Mesendoderm (in vitro differentiated cells): ENCODE measurements at regions not wholly inside any gene's neighbourhood (a gene's known extent, or its start where the extent isn't known, plus 50 kb on each side); places are given as distances from the start of the nearest gene placed in this dataset.

Experiments
- DNase-seq: peaks from one replicate; pipeline ENCODE4 v3.0.0; 2013
- H2AK5ac ChIP-seq: 2 replicates; pipeline ENCODE4 v1.6.1; 2013; ENCODE audit warnings: low read length, inconsistent platforms
- H2BK120ac ChIP-seq: 2 replicates; pipeline ENCODE4 v1.6.1; 2013; ENCODE audit warnings: low read depth, mild to moderate bottlenecking, low read length, moderate library complexity, mixed read lengths
- H2BK15ac ChIP-seq: replicated peaks from 2 replicates; pipeline ENCODE4 v1.6.1; 2013; ENCODE audit warnings: low read depth, mild to moderate bottlenecking, moderate library complexity
- H2BK5ac ChIP-seq: 2 replicates; pipeline ENCODE4 v1.6.1; 2013; ENCODE audit warnings: low read length, inconsistent platforms
- H3K18ac ChIP-seq: 2 replicates; pipeline ENCODE4 v1.6.1; 2013; ENCODE audit warnings: mild to moderate bottlenecking, low read length, mixed read lengths
- H3K23ac ChIP-seq: one replicate; pipeline ENCODE4 v1.6.1; 2013; ENCODE audit warnings: low read length
- H3K27ac ChIP-seq: 2 replicates; pipeline ENCODE4 v1.5.1; 2013; ENCODE audit warnings: low read depth, mild to moderate bottlenecking, inconsistent platforms, low read length, moderate library complexity
- H3K27me3 ChIP-seq: 2 replicates; pipeline ENCODE4 v1.6.1; 2013; ENCODE audit warnings: low read length, control low read depth, mild to moderate bottlenecking, inconsistent platforms; ENCODE audit not compliant: insufficient read depth, poor library complexity
- H3K36me3 ChIP-seq: 2 replicates; pipeline ENCODE4 v1.6.1; 2013; ENCODE audit warnings: low read length, inconsistent platforms; ENCODE audit not compliant: control insufficient read depth, insufficient read depth
- H3K4ac ChIP-seq: one replicate; pipeline ENCODE4 v1.6.1; 2013; ENCODE audit warnings: low read depth, mild to moderate bottlenecking, low read length, moderate library complexity
- H3K4me1 ChIP-seq: 2 replicates; pipeline ENCODE4 v1.6.1; 2013; ENCODE audit warnings: low read depth, low read length, inconsistent platforms; ENCODE audit not compliant: control insufficient read depth
- H3K4me2 ChIP-seq: 2 replicates; pipeline ENCODE4 v1.6.1; 2013; ENCODE audit warnings: low read length
- H3K4me3 ChIP-seq: 2 replicates; pipeline ENCODE4 v1.5.1; 2013; ENCODE audit warnings: mild to moderate bottlenecking, low read length
- H3K56ac ChIP-seq: one replicate; pipeline ENCODE4 v1.6.1; 2013; ENCODE audit warnings: low read length
- H3K79me1 ChIP-seq: 2 replicates; pipeline ENCODE4 v1.6.1; 2013; ENCODE audit warnings: low read length, inconsistent platforms
- H3K79me2 ChIP-seq: 2 replicates; pipeline ENCODE4 v1.6.1; 2013; ENCODE audit warnings: mild to moderate bottlenecking, low read length; ENCODE audit not compliant: control insufficient read depth, insufficient read depth
- H3K9ac ChIP-seq: 2 replicates; pipeline ENCODE4 v1.6.1; 2013; ENCODE audit warnings: low read length, inconsistent platforms
- H4K5ac ChIP-seq: one replicate; pipeline ENCODE4 v1.6.1; 2013; ENCODE audit warnings: low read length
- H4K8ac ChIP-seq: one replicate; pipeline ENCODE4 v1.6.1; 2013; ENCODE audit warnings: low read depth, mild to moderate bottlenecking, control low read depth, low read length, moderate library complexity
- WGBS: extraction: QIAGEN DNeasy Blood & Tissue Kit; methylation state at CpG from one replicate; pipeline ENCODE4 v1.1.7; 2013; ENCODE audit warnings: low lambda C conversion rate, missing lambda C conversion rate; ENCODE audit not compliant: insufficient coverage; ENCODE audit errors: extremely low coverage; 5-methylcytosine and 5-hydroxymethylcytosine counted together

GRCh38 chr12:104827587-104827986 is 130.5 kb downstream of the SLC41A2 start:
- WGBS: no CpG with 5 or more reads among the region's 9 CpGs
- Histone ChIP-seq H2BK5ac (no peak overlapping the region), H3K4ac (no peak overlapping the region), H3K27ac (no peak overlapping the region), H3K23ac (no peak overlapping the region), H3K79me2 (no peaks in the 10 kb centered on the region), H2BK15ac (no peak overlapping the region), H4K8ac (no peak overlapping the region), H3K27me3 (no peaks in the 10 kb centered on the region), H3K36me3 (no peaks in the 10 kb centered on the region), H3K18ac (no peak overlapping the region), H3K4me2 (no peak overlapping the region), H2BK120ac (no peak overlapping the region), H3K56ac (no peak overlapping the region), H2AK5ac (no peak overlapping the region), H4K5ac (no peak overlapping the region), H3K79me1 (no peaks in the 10 kb centered on the region), H3K4me3 (no peak overlapping the region), H3K9ac (no peak overlapping the region), H3K4me1 (no peaks in the 10 kb centered on the region)
- peak; percentile 49 for DNase-seq

- Histone ChIP-seq H3K56ac (no peak overlapping the region), H3K4me1 (no peaks in the 10 kb centered on the region), H2AK5ac (no peak overlapping the region), H3K79me2 (no peaks in the 10 kb centered on the region), H3K27me3 (no peaks in the 10 kb centered on the region), H3K79me1 (no peaks in the 10 kb centered on the region), H2BK5ac (no peak overlapping the region), H4K5ac (no peak overlapping the region), H3K9ac (no peak overlapping the region), H2BK120ac (no peak overlapping the region), H3K4ac (no peak overlapping the region), H2BK15ac (no peak overlapping the region), H3K18ac (no peak overlapping the region), H3K23ac (no peak overlapping the region), H3K27ac (no peak overlapping the region), H3K4me2 (no peak overlapping the region), H3K4me3 (no peak overlapping the region), H3K36me3 (no peaks in the 10 kb centered on the region), H4K8ac (no peak overlapping the region)
- no CpG with 5 or more reads among the region's 2 CpGs for WGBS
- DNase-seq: peak; percentile 45
Observed at GRCh38 chr12:104825408-104825807, 132.7 kb downstream of the SLC41A2 start.

DNA sequence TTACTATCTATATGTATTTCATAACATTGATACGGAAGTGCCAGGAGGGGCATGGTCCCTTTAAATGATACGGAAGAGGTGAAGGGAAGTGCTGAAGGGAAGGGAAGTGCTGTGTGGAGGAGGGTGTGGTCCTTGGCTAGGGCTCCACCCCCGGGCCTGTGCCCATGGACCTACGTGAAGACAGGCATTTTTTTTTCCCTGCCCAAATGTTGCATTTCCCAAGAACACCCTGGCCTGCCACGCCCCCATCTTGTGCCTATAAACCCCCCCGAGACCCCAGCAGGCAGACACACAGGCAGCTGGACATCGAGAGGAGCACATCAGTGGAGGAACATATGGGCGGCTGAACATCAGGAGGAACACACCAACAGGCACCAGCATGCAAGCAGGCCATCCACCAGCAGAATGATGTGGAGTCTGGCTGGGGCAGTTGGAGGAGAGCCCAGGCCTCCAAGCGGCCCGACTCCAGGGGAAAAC is 134.1 kb downstream of the SLC41A2 start:
- H3K56ac ChIP-seq: no peak overlapping the region
- H2AK5ac ChIP-seq: no peak overlapping the region
- DNase-seq: no peak

DNA sequence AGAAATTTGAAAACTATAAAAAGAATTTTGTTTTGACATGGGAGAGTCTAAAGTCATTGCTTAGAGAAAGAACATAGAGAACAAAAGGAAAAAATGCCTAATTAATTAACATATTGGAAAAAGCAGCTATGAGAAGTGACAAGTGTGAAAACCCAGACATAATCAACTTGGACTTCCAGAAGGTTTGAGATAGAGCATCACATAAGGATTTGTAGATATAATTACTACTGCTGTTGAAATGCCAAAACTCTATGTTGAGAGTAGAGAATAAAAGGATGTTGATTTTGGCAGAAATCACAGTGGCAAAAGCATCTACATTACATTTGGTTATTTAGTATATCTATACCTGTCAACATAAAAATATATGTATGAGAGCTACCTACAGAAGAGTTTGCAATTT is 135.1 kb downstream of the SLC41A2 start:
- Histone ChIP-seq H3K27me3 (no peaks in the 10 kb centered on the region), H2BK120ac (no peak overlapping the region), H3K9ac (no peak overlapping the region), H3K23ac (no peak overlapping the region), H3K79me2 (no peaks in the 10 kb centered on the region), H3K4me2 (no peak overlapping the region), H2BK15ac (no peak overlapping the region), H4K5ac (no peak overlapping the region), H3K79me1 (no peaks in the 10 kb centered on the region), H3K18ac (no peak overlapping the region), H3K36me3 (no peaks in the 10 kb centered on the region), H2AK5ac (no peak overlapping the region), H4K8ac (no peak overlapping the region), H3K4ac (no peak overlapping the region), H3K4me1 (no peaks in the 10 kb centered on the region), H2BK5ac (no peak overlapping the region), H3K4me3 (no peak overlapping the region), H3K27ac (no peak overlapping the region), H3K56ac (no peak overlapping the region)
- no peak for DNase-seq

More for the DNA sequence above, 134.1 kb downstream of the SLC41A2 start:
- H3K9ac ChIP-seq: no peak overlapping the region
- no peak overlapping the region for H2BK5ac ChIP-seq
- no peaks in the 10 kb centered on the region for H3K79me2 ChIP-seq
- no peaks in the 10 kb centered on the region for H3K27me3 ChIP-seq
- H3K18ac ChIP-seq: no peak overlapping the region
- no peaks in the 10 kb centered on the region for H3K79me1 ChIP-seq
- no peak overlapping the region for H4K5ac ChIP-seq
- H3K4me2 ChIP-seq: no peak overlapping the region
- H4K8ac ChIP-seq: no peak overlapping the region
- H3K23ac ChIP-seq: no peak overlapping the region
- no peaks in the 10 kb centered on the region for H3K36me3 ChIP-seq
- WGBS: no CpG with 5 or more reads among the region's 10 CpGs
- no peak overlapping the region for H3K4ac ChIP-seq
- H2BK120ac ChIP-seq: no peak overlapping the region
- no peaks in the 10 kb centered on the region for H3K4me1 ChIP-seq
- no peak overlapping the region for H3K27ac ChIP-seq
- H2BK15ac ChIP-seq: no peak overlapping the region
- no peak overlapping the region for H3K4me3 ChIP-seq

DNA sequence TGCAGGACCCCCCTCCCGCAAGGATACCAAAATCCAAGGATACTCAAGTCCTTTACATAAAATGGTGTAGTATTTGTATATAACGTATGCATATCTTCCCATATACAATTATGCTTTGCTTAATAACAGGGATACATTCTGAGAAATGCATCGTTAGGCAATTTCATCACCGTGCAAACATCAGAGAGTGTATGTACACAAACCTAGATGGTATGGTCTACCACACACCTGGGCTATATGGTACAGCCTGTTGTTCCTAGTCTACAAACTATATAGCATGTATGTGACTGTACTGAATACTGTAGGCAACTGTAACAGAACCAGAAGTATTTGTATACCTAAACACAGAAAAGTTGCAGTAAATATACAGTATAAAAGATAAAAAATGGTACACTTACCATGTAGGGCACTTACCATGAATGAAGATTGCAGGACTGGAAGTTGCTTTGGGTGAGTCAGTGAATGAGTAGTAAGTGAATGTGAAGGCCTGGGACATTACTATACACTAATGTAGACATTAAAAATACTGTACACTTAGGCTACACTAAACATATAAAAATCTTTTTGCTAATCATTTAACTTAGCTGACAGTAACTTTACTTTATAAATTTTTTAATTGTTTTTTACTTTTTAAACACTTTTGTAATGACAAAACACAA is 141.1 kb downstream of the SLC41A2 start:
- Histone ChIP-seq H3K4me1 (no peaks in the 10 kb centered on the region), H2BK5ac (no peak overlapping the region), H3K79me1 (no peaks in the 10 kb centered on the region), H4K8ac (no peak overlapping the region), H3K79me2 (no peaks in the 10 kb centered on the region), H3K9ac (no peak overlapping the region), H3K56ac (no peak overlapping the region), H3K23ac (no peak overlapping the region), H3K4me3 (no peak overlapping the region), H2BK15ac (no peak overlapping the region), H3K27me3 (no peaks in the 10 kb centered on the region), H2AK5ac (no peak overlapping the region), H3K36me3 (no peaks in the 10 kb centered on the region), H3K18ac (no peak overlapping the region), H3K4ac (no peak overlapping the region), H2BK120ac (no peak overlapping the region), H4K5ac (no peak overlapping the region), H3K27ac (no peak overlapping the region), H3K4me2 (no peak overlapping the region)
- no CpG with 5 or more reads among the region's 4 CpGs for WGBS
- DNase-seq: no peak

DNA sequence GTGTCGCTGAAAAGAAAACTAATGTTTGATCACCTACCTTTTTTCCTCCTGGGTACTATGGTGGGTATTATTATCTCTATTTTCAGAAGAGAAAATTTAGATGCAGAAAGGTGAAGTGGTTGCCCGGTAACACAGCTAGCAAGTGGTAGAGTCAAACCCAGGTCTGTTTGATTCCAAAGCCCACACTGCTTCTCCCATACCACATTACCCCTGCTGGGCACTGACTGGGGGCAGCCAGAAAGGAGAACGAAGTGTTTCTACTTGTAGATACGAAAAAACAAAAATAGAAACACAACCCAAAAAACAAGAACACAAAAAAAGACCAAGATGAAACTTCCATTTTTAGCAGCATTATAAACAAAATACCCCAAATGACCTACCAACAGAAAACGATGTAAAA is 142.2 kb downstream of the SLC41A2 start:
- Histone ChIP-seq H3K27ac (no peak overlapping the region), H2BK15ac (no peak overlapping the region), H2AK5ac (no peak overlapping the region), H2BK120ac (no peak overlapping the region), H3K4me1 (no peaks in the 10 kb centered on the region), H2BK5ac (no peak overlapping the region), H3K4ac (no peak overlapping the region), H3K56ac (no peak overlapping the region), H4K8ac (no peak overlapping the region), H3K79me2 (no peaks in the 10 kb centered on the region), H3K27me3 (no peaks in the 10 kb centered on the region), H3K4me3 (no peak overlapping the region), H3K4me2 (no peak overlapping the region), H3K79me1 (no peaks in the 10 kb centered on the region), H4K5ac (no peak overlapping the region), H3K23ac (no peak overlapping the region), H3K36me3 (no peaks in the 10 kb centered on the region), H3K18ac (no peak overlapping the region), H3K9ac (no peak overlapping the region)
- DNase-seq: no peak
- no CpG with 5 or more reads among the region's 5 CpGs for WGBS
